Neuronal stem cell (in vitro differentiated cells): ENCODE measurements at regions not wholly inside any gene's neighbourhood (a gene's known extent, or its start where the extent isn't known, plus 50 kb on each side); places are given as distances from the start of the nearest gene placed in this dataset.

Experiments
- DNase-seq: peaks from one replicate; pipeline ENCODE4 v3.0.0-alpha.2; 2013; ENCODE audit warnings: low spot score
- H2AFZ ChIP-seq: one replicate; pipeline ENCODE4 v1.6.1; 2013; ENCODE audit warnings: mild to moderate bottlenecking, low read length, inconsistent platforms
- H2AK5ac ChIP-seq: 2 replicates; pipeline ENCODE4 v1.6.1; 2013; ENCODE audit warnings: low read depth, mild to moderate bottlenecking, inconsistent platforms, low read length, moderate library complexity, mixed read lengths
- H2BK120ac ChIP-seq: 2 replicates; pipeline ENCODE4 v1.6.1; 2013; ENCODE audit warnings: low read depth, mild to moderate bottlenecking, inconsistent platforms, low read length, moderate library complexity, mixed read lengths
- H2BK12ac ChIP-seq: one replicate; pipeline ENCODE4 v1.6.1; 2013; ENCODE audit warnings: low read length, inconsistent platforms
- H2BK15ac ChIP-seq: 2 replicates; pipeline ENCODE4 v1.6.1; 2013; ENCODE audit warnings: mild to moderate bottlenecking, low read length, inconsistent platforms, mixed read lengths
- H2BK5ac ChIP-seq: one replicate; pipeline ENCODE4 v1.6.1; 2013; ENCODE audit warnings: inconsistent platforms, mild to moderate bottlenecking, low read length, moderate library complexity
- H3K14ac ChIP-seq: one replicate; pipeline ENCODE4 v1.6.1; 2013; ENCODE audit warnings: low read length, inconsistent platforms
- H3K18ac ChIP-seq: 2 replicates; pipeline ENCODE4 v1.6.1; 2013; ENCODE audit warnings: low read length, inconsistent platforms
- H3K23ac ChIP-seq: 2 replicates; pipeline ENCODE4 v1.6.1; 2013; ENCODE audit warnings: low read depth, mild to moderate bottlenecking, mixed read lengths, low read length, inconsistent platforms; ENCODE audit not compliant: poor library complexity
- H3K27ac ChIP-seq: replicated peaks from 3 replicates; pipeline ENCODE4 v1.5.1; 2013; ENCODE audit warnings: low read length, inconsistent platforms
- H3K27me3 ChIP-seq, 3 experiments: 2 replicates each; pipeline ENCODE4 v1.6.1; 2013; ENCODE audit warnings: low read length in 3 of 3, mild to moderate bottlenecking in 2 of 3, inconsistent platforms in 1 of 3, low read depth in 1 of 3, mixed read lengths in 1 of 3, moderate library complexity in 1 of 3; ENCODE audit not compliant: control insufficient read depth in 3 of 3, insufficient read depth in 3 of 3
- H3K36me3 ChIP-seq, 2 donors: replicated peaks in 1 of 2; 2 replicates each; pipeline ENCODE4 v1.6.1; 2013; ENCODE audit warnings: low read length in 2 of 2; ENCODE audit not compliant: control insufficient read depth in 2 of 2, insufficient read depth in 2 of 2
- H3K4ac ChIP-seq: 2 replicates; pipeline ENCODE4 v1.6.1; 2013; ENCODE audit warnings: inconsistent platforms, mild to moderate bottlenecking, low read length, moderate library complexity
- H3K4me1 ChIP-seq, 2 donors: 1 replicate in 1 of 2; 2 replicates in 1 of 2; pipeline ENCODE4 v1.6.1; 2013; ENCODE audit warnings: low read length in 2 of 2, low read depth in 1 of 2; ENCODE audit not compliant: control insufficient read depth in 2 of 2, insufficient read depth in 1 of 2
- H3K4me2 ChIP-seq: one replicate; pipeline ENCODE4 v1.6.1; 2013; ENCODE audit warnings: mild to moderate bottlenecking, low read length, inconsistent platforms; ENCODE audit not compliant: insufficient read depth, poor library complexity, severe bottlenecking
- H3K4me3 ChIP-seq, 2 donors: 2 replicates each; pipeline ENCODE4 v1.5.1; 2013; ENCODE audit warnings: low read length in 2 of 2, mild to moderate bottlenecking in 2 of 2, inconsistent platforms in 1 of 2, moderate library complexity in 1 of 2
- H3K79me1 ChIP-seq: one replicate; pipeline ENCODE4 v1.6.1; 2013; ENCODE audit warnings: low read depth, mild to moderate bottlenecking, inconsistent platforms, low read length, moderate library complexity
- H3K9ac ChIP-seq: one replicate; pipeline ENCODE4 v1.6.1; 2013; ENCODE audit warnings: mild to moderate bottlenecking, low read depth, low read length, inconsistent platforms; ENCODE audit not compliant: poor library complexity
- H3K9me3 ChIP-seq, 2 donors: replicated peaks in 1 of 2; 2 replicates each; pipeline versions ENCODE3 to v1.6.1; 2013; ENCODE audit warnings: low read length in 2 of 2, mild to moderate bottlenecking in 2 of 2, inconsistent platforms in 1 of 2, low read depth in 1 of 2, mixed read lengths in 1 of 2, moderate library complexity in 1 of 2; ENCODE audit not compliant: control insufficient read depth in 2 of 2, insufficient read depth in 1 of 2
- H4K8ac ChIP-seq: one replicate; pipeline ENCODE4 v1.6.1; 2013; ENCODE audit warnings: low read depth, mild to moderate bottlenecking, inconsistent platforms, low read length, moderate library complexity
- H4K91ac ChIP-seq: one replicate; pipeline ENCODE4 v1.6.1; 2013; ENCODE audit warnings: low read length, low read depth, mild to moderate bottlenecking, inconsistent platforms; ENCODE audit not compliant: poor library complexity
- WGBS, 2 donors: extraction: QIAGEN DNeasy Blood & Tissue Kit; methylation state at CpG; one replicate each; pipeline ENCODE4 v1.1.7; 2013; ENCODE audit warnings: missing lambda C conversion rate in 2 of 2, mixed read lengths in 1 of 2; ENCODE audit not compliant: insufficient read length in 2 of 2, insufficient replicate concordance in 1 of 2; ENCODE audit errors: extremely low coverage in 2 of 2; 5-methylcytosine and 5-hydroxymethylcytosine counted together

DNA sequence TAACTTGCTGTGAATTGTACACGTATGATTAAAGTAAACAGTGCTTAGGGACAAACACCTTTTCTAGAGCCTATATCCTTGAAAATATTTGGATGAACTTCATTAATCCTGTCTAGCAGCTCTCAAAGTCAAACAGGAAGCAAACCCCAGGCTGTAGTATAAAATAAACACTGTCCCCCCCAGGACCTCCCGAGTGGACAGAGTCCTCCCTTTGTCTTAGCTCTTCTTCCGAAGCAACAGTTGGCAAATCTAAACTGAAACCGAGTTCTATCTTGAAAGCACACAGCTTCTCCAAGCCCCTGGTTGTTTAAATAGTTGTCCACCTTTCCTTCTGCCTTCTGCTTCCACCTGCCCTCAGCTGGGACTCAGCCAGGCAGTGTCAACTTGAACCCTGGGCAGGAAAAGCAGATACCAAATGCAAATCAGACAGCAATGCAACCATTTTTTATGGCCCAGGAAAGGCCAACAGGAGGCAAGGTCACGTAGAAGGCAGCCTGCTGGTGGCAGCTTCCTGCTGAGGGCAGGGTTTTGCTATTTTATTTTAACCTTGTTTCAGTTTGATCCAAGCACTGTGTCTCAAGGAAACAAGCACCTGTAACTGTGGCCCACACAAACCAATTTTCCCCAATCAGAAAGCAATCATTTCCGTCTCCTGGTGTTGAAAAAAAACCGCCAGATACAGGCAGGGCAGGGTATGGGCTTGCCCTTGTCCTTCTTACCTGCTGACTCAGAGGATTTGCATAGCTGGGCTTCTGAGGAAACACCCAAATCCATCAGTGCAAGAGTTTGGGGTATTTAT is 110.3 kb upstream of the KIT start:
- Histone ChIP-seq H2AFZ (no peak overlapping the region), H3K14ac (no peak overlapping the region), H3K9me3 (no peaks in the 10 kb centered on the region), H2BK120ac (no peak overlapping the region), H3K9ac (no peak overlapping the region), H3K4me3 (no peak overlapping the region), H3K23ac (no peak overlapping the region), H3K4me2 (no peak overlapping the region), H2AK5ac (no peak overlapping the region), H4K8ac (no peak overlapping the region), H2BK15ac (no peak overlapping the region), H2BK12ac (no peak overlapping the region), H3K18ac (no peak overlapping the region), H3K36me3 (no peaks in the 10 kb centered on the region), H3K27ac (no peak overlapping the region), H3K79me1 (no peaks in the 10 kb centered on the region), H3K4ac (no peak overlapping the region), H4K91ac (no peak overlapping the region), H2BK5ac (no peak overlapping the region), H3K4me1 (peaks cover 0 to 8% of the 10 kb centered on the region in 2 donors), H3K27me3 (peaks cover 0 to 11% (median 0%) of the 10 kb centered on the region in 3 experiments)
- WGBS, 2 donors = no CpG with 5 or more reads among the region's 7 CpGs
- no peak for DNase-seq

DNA sequence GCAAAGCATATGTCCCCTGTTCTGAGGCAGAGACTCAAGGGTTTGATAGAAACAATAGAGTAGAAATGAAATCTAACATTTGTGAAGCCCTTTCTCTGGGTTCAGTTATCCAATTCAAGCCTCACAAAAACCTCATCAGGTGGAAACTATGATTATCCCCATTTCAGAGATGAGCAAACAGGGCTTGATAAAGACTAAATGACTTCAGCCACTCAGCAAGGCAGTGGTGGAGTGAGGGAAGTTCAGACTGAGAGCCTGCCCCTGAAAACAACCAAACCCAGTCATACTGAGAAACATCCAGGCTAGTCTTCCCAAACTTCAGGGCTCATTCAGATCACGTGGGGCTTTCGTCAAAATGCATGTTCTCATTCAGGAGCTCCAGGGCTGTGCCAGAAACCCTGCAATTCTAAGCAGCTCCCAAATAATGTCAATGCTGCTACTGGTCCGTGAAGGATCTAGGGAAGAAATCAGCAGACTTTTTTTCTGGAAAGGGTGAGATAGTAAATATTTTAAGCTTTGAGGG is 109.6 kb upstream of the KIT start:
- Histone ChIP-seq H4K91ac (no peak overlapping the region), H2BK120ac (no peak overlapping the region), H3K9me3 (no peaks in the 10 kb centered on the region), H3K9ac (no peak overlapping the region), H2BK12ac (no peak overlapping the region), H3K18ac (no peak overlapping the region), H3K79me1 (no peaks in the 10 kb centered on the region), H3K27ac (no peak overlapping the region), H2BK15ac (no peak overlapping the region), H3K4me2 (no peak overlapping the region), H3K14ac (no peak overlapping the region), H3K27me3 (peaks cover 0 to 11% (median 0%) of the 10 kb centered on the region in 3 experiments), H2AFZ (no peak overlapping the region), H3K36me3 (no peaks in the 10 kb centered on the region), H3K4me1 (peaks cover 0 to 4% of the 10 kb centered on the region in 2 donors), H2BK5ac (no peak overlapping the region), H3K4ac (no peak overlapping the region), H3K4me3 (no peak overlapping the region), H4K8ac (no peak overlapping the region), H2AK5ac (no peak overlapping the region), H3K23ac (no peak overlapping the region)
- WGBS, 2 donors = no CpG with 5 or more reads among the region's 3 CpGs
- DNase-seq = no peak

DNA sequence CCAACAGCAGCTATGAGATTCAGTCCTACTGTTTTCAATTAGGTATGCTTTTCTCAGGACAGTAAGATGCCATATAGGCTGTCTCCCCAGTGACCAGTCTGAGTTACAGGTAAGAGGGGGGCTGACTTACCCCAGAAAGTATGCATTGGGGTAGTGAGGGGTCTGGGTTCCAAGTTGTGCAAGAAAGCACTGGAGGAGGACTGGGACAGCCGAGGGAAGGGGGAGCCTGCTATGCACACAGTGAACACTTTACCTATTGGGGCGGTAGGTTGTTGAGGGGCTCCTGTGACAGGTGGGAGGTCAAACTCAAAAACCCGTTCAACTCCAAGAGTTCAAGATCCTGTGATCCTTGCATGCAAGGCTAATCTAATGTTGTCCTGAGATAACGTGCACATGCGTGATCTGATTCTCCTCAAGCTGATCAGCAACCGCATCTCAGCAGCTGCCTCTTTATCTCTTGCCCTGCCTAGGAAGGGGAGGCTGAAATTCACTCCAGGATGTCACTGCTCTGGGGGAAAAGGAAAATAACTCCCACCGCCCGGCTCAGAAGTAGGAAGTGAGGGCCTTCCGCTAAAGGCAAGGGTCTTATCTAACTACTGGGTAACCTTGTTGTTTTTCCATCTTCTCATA is 108.8 kb upstream of the KIT start:
- no peak overlapping the region for H2BK5ac ChIP-seq
- no peak overlapping the region for H2BK120ac ChIP-seq
- H3K4me3 ChIP-seq = no peak overlapping the region
- H4K8ac ChIP-seq = no peak overlapping the region
- H2BK15ac ChIP-seq = no peak overlapping the region
- H4K91ac ChIP-seq = no peak overlapping the region
- no peak overlapping the region for H3K14ac ChIP-seq
- H2AFZ ChIP-seq = no peak overlapping the region
- H3K18ac ChIP-seq = no peak overlapping the region
- no peaks in the 10 kb centered on the region for H3K79me1 ChIP-seq
- no peak overlapping the region for H3K23ac ChIP-seq
- no peak for DNase-seq
- H3K36me3 ChIP-seq = no peaks in the 10 kb centered on the region
- no CpG with 5 or more reads among the region's 9 CpGs for whole genome bisulfite sequencing, 2 donors
- H3K9me3 ChIP-seq = no peaks in the 10 kb centered on the region
- no peak overlapping the region for H3K4me2 ChIP-seq
- no peak overlapping the region for H2BK12ac ChIP-seq
- no peak overlapping the region for H3K9ac ChIP-seq
- no peak overlapping the region for H2AK5ac ChIP-seq
- no peak overlapping the region for H3K27ac ChIP-seq
- H3K4me1 ChIP-seq = peaks cover 0 to 2% of the 10 kb centered on the region in 2 donors
- peaks cover 0 to 9% (median 0%) of the 10 kb centered on the region in 3 experiments for H3K27me3 ChIP-seq
- H3K4ac ChIP-seq = no peak overlapping the region
